Testis (tissue), 2 donors: ENCODE measurements at regions not wholly inside any gene's neighbourhood (a gene's known extent, or its start where the extent isn't known, plus 50 kb on each side); places are given as distances from the start of the nearest gene placed in this dataset.

Source experiments
- DNase-seq: peaks from one replicate; pipeline ENCODE4 v3.0.0-alpha.2; 2019
- H3K27ac ChIP-seq, 2 donors: fragments of 200-600 bp; sonication (generic); one replicate each; pipeline ENCODE4 v1.5.1; 2019
- H3K27me3 ChIP-seq: fragments of 200-600 bp; sonication (generic); one replicate; pipeline ENCODE4 v1.5.1; 2019
- H3K36me3 ChIP-seq: fragments of 200-600 bp; sonication (generic); one replicate; pipeline ENCODE4 v1.5.1; 2017; ENCODE audit warnings: low read depth; ENCODE audit errors: missing control alignments
- H3K4me1 ChIP-seq: fragments of 200-600 bp; sonication (generic); one replicate; pipeline ENCODE4 v1.5.1; 2019
- H3K4me3 ChIP-seq, 2 donors: fragments of 200-600 bp; sonication (generic); one replicate each; pipeline ENCODE4 v1.5.1; 2017 to 2019
- H3K9me3 ChIP-seq: fragments of 200-600 bp; sonication (generic); one replicate; pipeline ENCODE4 v1.5.1; 2017
- POLR2A ChIP-seq: fragments of 450-650 bp; IDR thresholded peaks from one replicate; pipeline ENCODE4 v1.6.1; 2017; ENCODE audit warnings: antibody characterized with exemption, mild to moderate bottlenecking, moderate library complexity
- WGBS, 2 donors: methylation state at CpG; one replicate each; pipeline ENCODE4 v1.1.5; 2018; 5-methylcytosine and 5-hydroxymethylcytosine counted together
- intact Hi-C: fragments of 100-400 bp; cut with DNase I; formaldehyde crosslinking; loops from one replicate; pipeline ENCODE4 v1.15.1; 2023; ENCODE audit warnings: low total_unique reads
- TF ChIP-seq, protein P1 (sequence below), 3 experiments: fragments of 450-650 bp in 2 of 3; fragments of 200-600 bp in 1 of 3; sonication (generic) in 1 of 3; IDR thresholded peaks; one replicate each; pipeline ENCODE4 v1.5.1; 2016 to 2019; ENCODE audit warnings: antibody characterized with exemption in 3 of 3, mild to moderate bottlenecking in 2 of 3, moderate library complexity in 1 of 3

DNA sequence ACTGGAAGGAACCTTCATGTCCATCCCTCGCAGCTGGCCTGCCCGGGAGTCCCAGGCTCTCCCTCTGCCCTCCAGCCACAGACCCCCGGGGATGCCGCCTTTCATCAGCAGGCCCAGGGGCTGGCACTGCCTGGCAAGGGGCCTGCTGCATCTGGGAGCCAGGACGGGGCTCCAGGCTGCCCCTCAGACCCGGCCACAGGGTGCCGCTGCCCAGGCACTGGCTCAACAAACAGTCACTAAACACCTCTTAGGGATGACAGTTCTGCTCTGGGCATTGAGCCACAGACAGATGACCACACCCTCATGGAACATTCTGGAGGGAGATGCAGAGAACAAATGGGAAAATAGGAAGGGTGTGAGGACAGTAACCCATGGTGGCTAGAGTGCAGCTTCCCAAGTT, 109.3 kb downstream of the HMX1 start:
- intact Hi-C loops = no loop called here
- H3K4me3 ChIP-seq = no peak overlapping the region
- TF ChIP-seq, protein P1, sequence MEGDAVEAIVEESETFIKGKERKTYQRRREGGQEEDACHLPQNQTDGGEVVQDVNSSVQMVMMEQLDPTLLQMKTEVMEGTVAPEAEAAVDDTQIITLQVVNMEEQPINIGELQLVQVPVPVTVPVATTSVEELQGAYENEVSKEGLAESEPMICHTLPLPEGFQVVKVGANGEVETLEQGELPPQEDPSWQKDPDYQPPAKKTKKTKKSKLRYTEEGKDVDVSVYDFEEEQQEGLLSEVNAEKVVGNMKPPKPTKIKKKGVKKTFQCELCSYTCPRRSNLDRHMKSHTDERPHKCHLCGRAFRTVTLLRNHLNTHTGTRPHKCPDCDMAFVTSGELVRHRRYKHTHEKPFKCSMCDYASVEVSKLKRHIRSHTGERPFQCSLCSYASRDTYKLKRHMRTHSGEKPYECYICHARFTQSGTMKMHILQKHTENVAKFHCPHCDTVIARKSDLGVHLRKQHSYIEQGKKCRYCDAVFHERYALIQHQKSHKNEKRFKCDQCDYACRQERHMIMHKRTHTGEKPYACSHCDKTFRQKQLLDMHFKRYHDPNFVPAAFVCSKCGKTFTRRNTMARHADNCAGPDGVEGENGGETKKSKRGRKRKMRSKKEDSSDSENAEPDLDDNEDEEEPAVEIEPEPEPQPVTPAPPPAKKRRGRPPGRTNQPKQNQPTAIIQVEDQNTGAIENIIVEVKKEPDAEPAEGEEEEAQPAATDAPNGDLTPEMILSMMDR (IDR thresholded peaks at IDR 0.05) = no peak
- no peak for TF ChIP-seq POLR2A
- no peaks in the 10 kb centered on the region for H3K9me3 ChIP-seq
- 72 to 88% methylated on average over 4 to 7 of the region's 7 CpGs for WGBS, 2 donors
- no peak overlapping the region for H3K27ac ChIP-seq
- no peaks in the 10 kb centered on the region for H3K36me3 ChIP-seq
- H3K4me1 ChIP-seq = no peaks in the 10 kb centered on the region
- DNase-seq = no peak
- H3K27me3 ChIP-seq = no peaks in the 10 kb centered on the region

GRCh38 chr4:8761824-8762205, 109.8 kb downstream of the HMX1 start:
- 57 to 100% methylated on average over 1 to 11 of the region's 11 CpGs for WGBS, 2 donors
- no peak for TF ChIP-seq POLR2A
- TF ChIP-seq, protein P1 (IDR thresholded peaks at IDR 0.05) = no peak
- H3K27me3 ChIP-seq = no peaks in the 10 kb centered on the region

GRCh38 chr4:8761167-8761823, 110.3 kb downstream of the HMX1 start:
- no peak for DNase-seq
- Histone ChIP-seq H3K9me3 (no peaks in the 10 kb centered on the region), H3K36me3 (no peaks in the 10 kb centered on the region), H3K27me3 (no peaks in the 10 kb centered on the region), H3K4me3 (no peak overlapping the region), H3K4me1 (no peaks in the 10 kb centered on the region), H3K27ac (no peak overlapping the region)
- 54 to 55% methylated on average over 17 of the region's 17 CpGs for WGBS, 2 donors
- intact Hi-C loops = no loop called here
- no peak for TF ChIP-seq POLR2A
- TF ChIP-seq, protein P1 (IDR thresholded peaks at IDR 0.05) = no peak

More at GRCh38 chr4:8761824-8762205, 109.8 kb downstream of the HMX1 start:
- no peaks in the 10 kb centered on the region for H3K4me1 ChIP-seq
- no peak overlapping the region for H3K27ac ChIP-seq
- intact Hi-C loops = no loop called here
- H3K4me3 ChIP-seq = no peak overlapping the region
- H3K36me3 ChIP-seq = no peaks in the 10 kb centered on the region
- DNase-seq = no peak
- no peaks in the 10 kb centered on the region for H3K9me3 ChIP-seq

DNA sequence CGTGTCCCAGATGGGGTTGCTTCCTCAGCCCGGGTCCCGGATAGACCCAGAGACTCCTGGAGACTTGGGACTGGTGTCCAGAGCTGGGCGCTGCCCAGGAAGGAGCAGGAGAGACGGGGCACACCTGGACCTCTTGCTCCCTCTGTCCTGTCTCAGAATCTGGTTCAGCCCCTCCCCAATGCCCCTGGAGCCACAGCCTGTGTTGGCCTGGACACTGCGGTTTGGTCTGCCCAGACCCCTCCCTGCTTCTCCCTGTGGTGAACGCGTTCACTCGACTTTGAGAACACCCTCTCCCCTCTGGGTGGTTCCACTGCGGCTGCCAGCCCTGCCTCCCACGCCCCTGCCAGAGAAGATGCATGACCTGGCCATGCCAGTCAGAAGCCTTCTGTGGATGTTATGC, 111.1 kb downstream of the HMX1 start:
- no peak for DNase-seq
- H3K9me3 ChIP-seq = no peaks in the 10 kb centered on the region
- no peak overlapping the region for H3K4me3 ChIP-seq
- H3K27ac ChIP-seq = no peak overlapping the region
- intact Hi-C loops = no loop called here
- no peaks in the 10 kb centered on the region for H3K4me1 ChIP-seq
- TF ChIP-seq, protein P1 (IDR thresholded peaks at IDR 0.05) = no peak
- no peak for TF ChIP-seq POLR2A
- WGBS, 2 donors = 53 to 85% methylated on average over 10 to 11 of the region's 11 CpGs
- H3K27me3 ChIP-seq = no peaks in the 10 kb centered on the region
- H3K36me3 ChIP-seq = no peaks in the 10 kb centered on the region

- no peaks in the 10 kb centered on the region for H3K4me1 ChIP-seq
- 88% methylated on average over 18 to 19 of the region's 19 CpGs for WGBS, 2 donors
- no peak for DNase-seq
- no peak overlapping the region for H3K4me3 ChIP-seq
- H3K27me3 ChIP-seq = no peaks in the 10 kb centered on the region
- intact Hi-C loops = no loop called here
- no peak for TF ChIP-seq POLR2A
- TF ChIP-seq, protein P1 (IDR thresholded peaks at IDR 0.05) = no peak
- no peaks in the 10 kb centered on the region for H3K9me3 ChIP-seq
- no peak overlapping the region for H3K27ac ChIP-seq
- no peaks in the 10 kb centered on the region for H3K36me3 ChIP-seq
These were observed 111.7 kb downstream of the HMX1 start for GRCh38 chr4:8759987-8760386.
